ENCODE measurements at regions not wholly inside any gene's neighbourhood (a gene's known extent, or its start where the extent isn't known, plus 50 kb on each side); places are given as distances from the start of the nearest gene placed in this dataset.
A peak's percentile ranks its signal among the peaks of the same experiment; 100 is the strongest.

- DNase-seq: no peak
- H3K27ac Mint-ChIP-seq (ENCODE audit: unreplicated experiment): no peak overlapping the region
- no peak for TF ChIP-seq CTCF (IDR thresholded peaks at IDR 0.05; ENCODE audit: partially characterized antibody, unreplicated experiment)
- H3K9me3 Mint-ChIP-seq (ENCODE audit: unreplicated experiment): peaks cover 1% of the 10 kb centered on the region
- no peaks in the 10 kb centered on the region for H3K36me3 Mint-ChIP-seq (ENCODE audit: unreplicated experiment)
- peaks cover 11% of the 10 kb centered on the region for H3K4me1 Mint-ChIP-seq (ENCODE audit: low read depth, unreplicated experiment)
- H3K27me3 Mint-ChIP-seq (ENCODE audit: unreplicated experiment): peaks cover 4% of the 10 kb centered on the region
- no peak overlapping the region for H3K4me3 Mint-ChIP-seq (ENCODE audit: unreplicated experiment)
Observed at GRCh38 chr12:108060067-108060466, 69.0 kb upstream of the WSCD2 start.

- no peak for TF ChIP-seq CTCF (IDR thresholded peaks at IDR 0.05; ENCODE audit: partially characterized antibody, unreplicated experiment)
- DNase-seq: no peak
- Mint-ChIP-seq H3K36me3 (ENCODE audit: unreplicated experiment) (no peaks in the 10 kb centered on the region), H3K27me3 (ENCODE audit: unreplicated experiment) (peaks cover 6% of the 10 kb centered on the region), H3K27ac (ENCODE audit: unreplicated experiment) (no peak overlapping the region), H3K4me1 (ENCODE audit: low read depth, unreplicated experiment) (peaks cover 4% of the 10 kb centered on the region), H3K9me3 (ENCODE audit: unreplicated experiment) (peaks cover 1% of the 10 kb centered on the region), H3K4me3 (ENCODE audit: unreplicated experiment) (no peak overlapping the region)
Observed at GRCh38 chr12:108060903-108061302, 68.2 kb upstream of the WSCD2 start.

DNA sequence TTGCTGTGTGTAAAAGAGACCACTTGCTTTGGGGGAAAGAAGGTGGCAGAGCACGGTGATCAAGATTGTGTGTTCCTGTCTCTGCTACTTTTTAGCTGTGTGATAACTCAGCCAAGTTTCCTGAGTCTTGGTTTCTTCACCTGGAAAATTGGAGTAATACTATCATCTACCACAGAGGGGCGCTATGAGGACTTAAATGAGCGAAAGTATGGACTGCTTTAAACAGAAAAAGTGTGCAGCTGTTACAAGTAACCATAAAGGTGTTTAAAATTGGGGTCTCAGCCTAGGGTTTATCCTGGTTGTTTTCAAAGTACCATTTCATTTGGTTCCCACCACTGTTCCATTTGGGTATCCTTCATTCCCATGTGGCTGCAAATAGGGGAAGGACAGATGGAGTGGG, 65.9 kb upstream of the WSCD2 start:
- H3K9me3 Mint-ChIP-seq (ENCODE audit: unreplicated experiment): peaks cover 1% of the 10 kb centered on the region
- H3K36me3 Mint-ChIP-seq (ENCODE audit: unreplicated experiment): no peaks in the 10 kb centered on the region
- no peak overlapping the region for H3K27ac Mint-ChIP-seq (ENCODE audit: unreplicated experiment)
- peaks cover 4% of the 10 kb centered on the region for H3K27me3 Mint-ChIP-seq (ENCODE audit: unreplicated experiment)
- peak; percentile 73 for TF ChIP-seq CTCF (IDR thresholded peaks at IDR 0.05; ENCODE audit: partially characterized antibody, unreplicated experiment)
- no peak overlapping the region for H3K4me3 Mint-ChIP-seq (ENCODE audit: unreplicated experiment)
- H3K4me1 Mint-ChIP-seq (ENCODE audit: low read depth, unreplicated experiment): no peaks in the 10 kb centered on the region
- no peak for DNase-seq

GRCh38 chr12:108065069-108065468, 64.0 kb upstream of the WSCD2 start:
- Mint-ChIP-seq H3K9me3 (ENCODE audit: unreplicated experiment) (peaks cover 1% of the 10 kb centered on the region), H3K4me1 (ENCODE audit: low read depth, unreplicated experiment) (no peaks in the 10 kb centered on the region), H3K36me3 (ENCODE audit: unreplicated experiment) (no peaks in the 10 kb centered on the region), H3K27ac (ENCODE audit: unreplicated experiment) (no peak overlapping the region), H3K4me3 (ENCODE audit: unreplicated experiment) (no peak overlapping the region), H3K27me3 (ENCODE audit: unreplicated experiment) (peaks cover 4% of the 10 kb centered on the region)
- no peak for TF ChIP-seq CTCF (IDR thresholded peaks at IDR 0.05; ENCODE audit: partially characterized antibody, unreplicated experiment)
- DNase-seq: no peak

DNA sequence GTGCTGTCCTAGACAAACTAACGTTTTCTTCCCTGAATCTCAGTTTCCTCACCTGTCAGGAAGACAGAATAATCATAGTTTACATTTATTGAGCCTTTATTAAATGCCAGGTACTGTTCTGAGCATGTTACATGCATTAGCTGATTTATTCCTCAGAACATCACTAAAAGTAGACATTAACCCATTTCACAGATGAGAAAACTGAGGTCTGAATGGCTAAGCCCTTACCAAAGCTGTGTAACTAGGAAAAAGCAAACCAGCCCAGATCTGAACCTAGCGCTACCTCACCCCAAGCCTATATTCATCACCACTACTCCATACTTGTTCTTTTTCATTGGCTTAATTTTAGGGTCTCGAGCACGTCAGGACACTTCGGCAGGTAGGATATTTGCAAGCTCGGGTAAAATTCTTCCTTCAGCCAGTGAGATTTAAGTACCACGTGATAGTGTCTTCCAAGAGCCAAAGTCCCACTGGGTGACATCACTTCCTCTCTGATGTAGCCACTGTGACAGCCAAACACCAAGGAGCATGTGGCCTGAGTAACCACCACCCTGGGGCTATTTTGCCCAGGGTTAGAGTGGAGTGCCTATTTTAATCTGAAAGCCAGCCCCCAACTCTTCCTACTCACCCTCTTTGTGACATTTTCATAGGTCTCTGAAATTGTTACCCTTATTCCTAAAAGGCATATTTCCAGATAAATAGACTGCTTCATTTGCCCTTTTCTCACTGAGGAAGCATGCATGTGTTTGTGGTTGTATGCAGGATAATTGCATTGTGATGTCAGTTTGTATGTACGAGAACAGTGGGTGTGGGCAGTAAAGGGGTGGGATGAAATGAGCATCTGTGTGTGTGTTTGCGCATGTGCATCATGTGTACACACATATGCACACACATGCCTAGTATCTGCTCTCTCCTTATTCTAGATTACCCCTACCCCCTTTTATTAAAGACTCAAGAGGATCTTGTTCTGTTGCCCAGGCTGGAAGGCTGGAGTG, 62.2 kb upstream of the WSCD2 start:
- Mint-ChIP-seq H3K27ac (ENCODE audit: unreplicated experiment) (no peak overlapping the region), H3K27me3 (ENCODE audit: unreplicated experiment) (peaks cover 4% of the 10 kb centered on the region)
- no peak for TF ChIP-seq CTCF (IDR thresholded peaks at IDR 0.05; ENCODE audit: partially characterized antibody, unreplicated experiment)

More for the DNA sequence above, 62.2 kb upstream of the WSCD2 start:
- no peak for DNase-seq
- no peaks in the 10 kb centered on the region for H3K36me3 Mint-ChIP-seq (ENCODE audit: unreplicated experiment)
- no peak overlapping the region for H3K4me3 Mint-ChIP-seq (ENCODE audit: unreplicated experiment)
- H3K9me3 Mint-ChIP-seq (ENCODE audit: unreplicated experiment): peaks cover 1% of the 10 kb centered on the region
- H3K4me1 Mint-ChIP-seq (ENCODE audit: low read depth, unreplicated experiment): no peaks in the 10 kb centered on the region

All from glutamatergic neuron (in vitro differentiated cells).